HCT116 (cell line): ENCODE measurements at regions not wholly inside any gene's neighbourhood (a gene's known extent, or its start where the extent isn't known, plus 50 kb on each side); places are given as distances from the start of the nearest gene placed in this dataset.

Experiments used
- ATAC-seq: fragments of 200-7000 bp; cut with Tn5 transposase; 2 replicates; pipeline ENCODE4 v1.9.1; 2020; ENCODE audit warnings: mild to moderate bottlenecking, moderate library complexity
- BruUV-seq: library from RNA; stranded (reverse); fragments of 400-500 nt; replicated peaks from 2 replicates; lab custom pipeline; 2021; lab: Mats Ljungman, UMichigan
- CTCF ChIA-PET: fragments of 300-600 bp; sonication (Branson Sonifier 250); formaldehyde crosslinking; loops from one replicate; lab custom pipeline; 2021; ENCODE audit warnings: antibody characterized with exemption; lab: Charles Lee
- POLR2A ChIA-PET: fragments of 300-600, 350-600 bp; sonication (Branson Sonifier 250); formaldehyde crosslinking; loops from one replicate; lab custom pipeline; 2021; ENCODE audit warnings: antibody characterized with exemption; lab: Charles Lee
- RAD21 ChIA-PET, 2 experiments: fragments of 300-600 bp; sonication (Branson Sonifier 250); formaldehyde crosslinking; loops; one replicate each; lab custom pipeline; 2023; ENCODE audit warnings: low total read pairs in 2 of 2; ENCODE audit not compliant: uncharacterized antibody in 2 of 2, unreplicated experiment in 2 of 2, low non-redundant PET in 1 of 2; lab: Charles Lee
- DNase-seq: peaks from one replicate; pipeline ENCODE4 v3.0.0-alpha.2; 2010; ENCODE audit warnings: low read depth, low spot score
- H2AFZ ChIP-seq: fragments of 200-600 bp; shearing (Covaris generic), sonication (generic); 2 replicates; pipeline ENCODE4 v1.6.1; 2017; ENCODE audit warnings: low read depth, mixed run types, mixed read lengths, antibody characterized with exemption, low read length; ENCODE audit not compliant: poor library complexity, severe bottlenecking
- H3K27ac ChIP-seq: 2 replicates; pipeline ENCODE4 v1.5.1; 2012; ENCODE audit warnings: low read depth, low read length
- H3K27me3 ChIP-seq: fragments of 200-600 bp; sonication (generic); 2 replicates; pipeline ENCODE4 v1.6.1; 2016; ENCODE audit warnings: mixed run types, low read length, mixed read lengths; ENCODE audit not compliant: insufficient read depth
- H3K36me3 ChIP-seq, 2 experiments: fragments of 200-500 bp in 1 of 2; fragments of 200-600 bp in 1 of 2; sonication (Bioruptor generic) in 1 of 2; sonication (generic) in 1 of 2; 2 replicates each; pipeline versions ENCODE4 v1.5.1 to v1.6.1; 2014 to 2016; ENCODE audit warnings: low read length in 2 of 2, inconsistent platforms in 1 of 2, mixed read lengths in 1 of 2, mixed run types in 1 of 2; ENCODE audit not compliant: insufficient read depth in 2 of 2, control insufficient read depth in 1 of 2
- H3K4me1 ChIP-seq, 2 experiments: fragments of 200-600 bp in 1 of 2; sonication (generic) in 1 of 2; 2 replicates each; pipeline versions ENCODE4 v1.5.1 to v1.6.1; 2012 to 2017; ENCODE audit warnings: low read length in 2 of 2, inconsistent platforms in 1 of 2, mild to moderate bottlenecking in 1 of 2, mixed read lengths in 1 of 2, mixed run types in 1 of 2, moderate library complexity in 1 of 2; ENCODE audit not compliant: insufficient read depth in 2 of 2, control insufficient read depth in 1 of 2
- H3K4me2 ChIP-seq: fragments of 200-600 bp; sonication (generic); 2 replicates; pipeline ENCODE4 v1.6.1; 2017; ENCODE audit warnings: mixed run types, low read length, mixed read lengths
- H3K4me3 ChIP-seq, 2 experiments: fragments of 200-600 bp in 1 of 2; sonication (generic) in 1 of 2; replicated peaks in 1 of 2; 2 replicates each; pipeline ENCODE4 v1.5.1; 2011 to 2016; ENCODE audit warnings: low read length in 2 of 2, control low read depth in 1 of 2, low read depth in 1 of 2, mild to moderate bottlenecking in 1 of 2, mixed read lengths in 1 of 2, mixed run types in 1 of 2
- H3K79me2 ChIP-seq: fragments of 200-600 bp; sonication (generic); 2 replicates; pipeline ENCODE4 v1.6.1; 2017; ENCODE audit warnings: mild to moderate bottlenecking, mixed run types, low read length, moderate library complexity, mixed read lengths; ENCODE audit not compliant: insufficient read depth
- H3K9ac ChIP-seq: fragments of 200-600 bp; sonication (generic); 2 replicates; pipeline ENCODE4 v1.6.1; 2016; ENCODE audit warnings: low read length, mixed read lengths
- H3K9me2 ChIP-seq: fragments of 200-600 bp; sonication (generic), shearing (Covaris generic); 2 replicates; pipeline ENCODE4 v1.6.1; 2017; ENCODE audit warnings: mixed run types, mild to moderate bottlenecking, moderate library complexity; ENCODE audit not compliant: insufficient read depth
- H3K9me3 ChIP-seq, 2 experiments: fragments of 200-500 bp in 1 of 2; fragments of 200-600 bp in 1 of 2; sonication (Bioruptor generic) in 1 of 2; sonication (generic) in 1 of 2; 2 replicates each; pipeline ENCODE4 v1.6.1; 2014 to 2017; ENCODE audit warnings: low read length in 2 of 2, mixed read lengths in 2 of 2, inconsistent platforms in 1 of 2, low read depth in 1 of 2, mild to moderate bottlenecking in 1 of 2, mixed run types in 1 of 2, moderate library complexity in 1 of 2; ENCODE audit not compliant: control insufficient read depth in 1 of 2, insufficient read depth in 1 of 2
- H4K20me1 ChIP-seq: fragments of 200-600 bp; sonication (generic), shearing (Covaris generic); 2 replicates; pipeline ENCODE4 v1.6.1; 2017; ENCODE audit warnings: mixed run types, mild to moderate bottlenecking, moderate library complexity; ENCODE audit not compliant: insufficient read depth
- ATF3 ChIP-seq: IDR thresholded peaks from 2 replicates; pipeline ENCODE4 v1.6.1; 2012
- CTCF ChIP-seq, 3 experiments: fragments of 200-600 bp in 1 of 3; sonication (generic) in 1 of 3; IDR thresholded peaks in 2 of 3; conservative IDR thresholded peaks in 1 of 3; 2 replicates each; pipeline ENCODE4 v1.5.1; 2012 to 2017; ENCODE audit warnings: low read depth in 2 of 3, low read length in 2 of 3, antibody characterized with exemption in 1 of 3, borderline replicate concordance in 1 of 3, control low read depth in 1 of 3, mild to moderate bottlenecking in 1 of 3, mixed read lengths in 1 of 3, mixed run types in 1 of 3, moderate library complexity in 1 of 3; ENCODE audit not compliant: insufficient read depth in 1 of 3
- POLR2AphosphoS5 ChIP-seq: IDR thresholded peaks from 2 replicates; pipeline ENCODE4 v1.6.1; 2011; ENCODE audit warnings: mild to moderate bottlenecking, low read depth, low read length, moderate library complexity
- RAD21 ChIP-seq: IDR thresholded peaks from 2 replicates; pipeline ENCODE4 v1.6.1; 2012; ENCODE audit warnings: low read depth, mild to moderate bottlenecking
- intact Hi-C: fragments of 100-400 bp; cut with micrococcal nuclease; formaldehyde crosslinking; loops from 2 replicates; pipeline ENCODE4 v1.10.0; 2022

GRCh38 chr4:120156120-120156718 is 89.6 kb upstream of the MAD2L1 start:
- POLR2A ChIA-PET, result no interaction called here

More at GRCh38 chr4:120156120-120156718, 89.6 kb upstream of the MAD2L1 start:
- Histone ChIP-seq H3K9ac (no peak overlapping the region), H3K4me1 (no peaks in the 10 kb centered on the region), H3K4me3 (no peak overlapping the region), H3K9me2 (no peaks in the 10 kb centered on the region), H4K20me1 (no peaks in the 10 kb centered on the region)
- intact Hi-C loops, result loop anchor here (1.0 to 10.0 kb wide), 6 partner anchors 563 to 1499 kb away; no protein-coding TSS in a partner anchor
- CTCF ChIA-PET, result interaction anchor here (0.6 to 1.3 kb wide), 3 partner anchors 471 to 939 kb away, joined by 3 to 7 read pairs (median 4); no protein-coding TSS in a partner anchor
- peak; percentile 83 for DNase-seq
- TF ChIP-seq ATF3, result no peak
- TF ChIP-seq RAD21, result peak; percentile 79
- TF ChIP-seq CTCF (IDR thresholded peaks at IDR 0.05 in 2 of 3, conservative IDR thresholded peaks at IDR 0.05 in 1 of 3; ENCODE audit: borderline replicate concordance in 1 of 3, insufficient read depth in 1 of 3, low read depth in 2 of 3, low read length in 2 of 3), result peak; percentile 27 to 74 (median 60); a peak in 4 of 6 replicates
- TF ChIP-seq POLR2AphosphoS5, result no peak
- TF ChIP-seq, all 23 proteins: peak for 2
- Histone ChIP-seq H2AFZ (peak overlapping the region; percentile 10), H3K27ac (no peak overlapping the region), H3K27me3 (no peaks in the 10 kb centered on the region), H3K4me2 (peak overlapping the region; percentile 30), H3K79me2 (no peaks in the 10 kb centered on the region), H3K36me3 (no peaks in the 10 kb centered on the region), H3K9me3 (no peaks in the 10 kb centered on the region)
- RAD21 ChIA-PET, result no interaction called here
- peak; percentile 81 for ATAC-seq
- BruUV-seq, result no TSS peak
